CD1c-positive myeloid dendritic cell (primary cell): ENCODE measurements at regions not wholly inside any gene's neighbourhood (a gene's known extent, or its start where the extent isn't known, plus 50 kb on each side); places are given as distances from the start of the nearest gene placed in this dataset.
A peak's percentile ranks its signal among the peaks of the same experiment; 100 is the strongest.

Experiments
- DNase-seq: peaks from one replicate; pipeline ENCODE4 v3.0.0-alpha.2; 2016; ENCODE audit errors: extremely low spot score

- DNase-seq, result no peak
Observed at GRCh38 chr15:69792823-69793222, 304.9 kb downstream of the TLE3 start.

- DNase-seq, result no peak
Observed at GRCh38 chr15:69793431-69793780, 304.3 kb downstream of the TLE3 start.

- no peak for DNase-seq
Observed at GRCh38 chr15:69793781-69794451, 303.8 kb downstream of the TLE3 start.

GRCh38 chr15:69794645-69795469 is 302.9 kb downstream of the TLE3 start:
- no peak for DNase-seq

GRCh38 chr15:69795601-69796000 is 302.1 kb downstream of the TLE3 start:
- no peak for DNase-seq

GRCh38 chr15:69797051-69797595 is 300.6 kb downstream of the TLE3 start:
- no peak for DNase-seq

GRCh38 chr15:69797615-69798014 is 300.1 kb downstream of the TLE3 start:
- DNase-seq, result no peak

- peak; percentile 38 for DNase-seq
Observed at GRCh38 chr15:69798481-69799250, 299.1 kb downstream of the TLE3 start.

GRCh38 chr15:69801144-69801543 is 296.6 kb downstream of the TLE3 start:
- no peak for DNase-seq

GRCh38 chr15:69802432-69802831 is 295.3 kb downstream of the TLE3 start:
- no peak for DNase-seq

GRCh38 chr15:69804786-69805185 is 292.9 kb downstream of the TLE3 start:
- DNase-seq, result peak; percentile 68

GRCh38 chr15:69805248-69805953 is 292.3 kb downstream of the TLE3 start:
- DNase-seq, result no peak

- no peak for DNase-seq
Observed at GRCh38 chr15:69806287-69806915, 291.3 kb downstream of the TLE3 start.

GRCh38 chr15:69807721-69808120 is 290.0 kb downstream of the TLE3 start:
- peak; percentile 2 for DNase-seq

GRCh38 chr15:69808756-69809155 is 289.0 kb downstream of the TLE3 start:
- DNase-seq, result no peak

- DNase-seq, result no peak
Observed at GRCh38 chr15:69809421-69809820, 288.3 kb downstream of the TLE3 start.

GRCh38 chr15:69810431-69811354 is 287.0 kb downstream of the TLE3 start:
- DNase-seq, result no peak

- no peak for DNase-seq
Observed at GRCh38 chr15:69812861-69813261, 284.9 kb downstream of the TLE3 start.

- DNase-seq, result no peak
Observed at GRCh38 chr15:69813881-69814280, 283.8 kb downstream of the TLE3 start.

GRCh38 chr15:69814932-69815331 is 282.8 kb downstream of the TLE3 start:
- DNase-seq, result no peak
